SK-N-SH (cell line): ENCODE measurements at regions not wholly inside any gene's neighbourhood (a gene's known extent, or its start where the extent isn't known, plus 50 kb on each side); places are given as distances from the start of the nearest gene placed in this dataset.

Experiments used
- CTCF ChIP-seq: fragments of 200-600 bp; sonication (generic); IDR thresholded peaks from 2 replicates; pipeline ENCODE4 v1.6.1; 2017; ENCODE audit warnings: antibody characterized with exemption, mild to moderate bottlenecking, moderate library complexity
- EP300 ChIP-seq, 2 experiments: IDR thresholded peaks; 2 replicates each; pipeline versions ENCODE4 v1.4.0 to v1.6.1; 2012; ENCODE audit warnings: borderline replicate concordance in 1 of 2, low read depth in 1 of 2, low read length in 1 of 2
- GATA2 ChIP-seq: sonication (generic); formaldehyde crosslinking; IDR thresholded peaks from 2 replicates; pipeline ENCODE4 v1.5.0; 2020; ENCODE audit warnings: mild to moderate bottlenecking, missing genetic modification reagents
- RFX5 ChIP-seq: IDR thresholded peaks from 2 replicates; pipeline ENCODE4 v1.6.1; 2012; ENCODE audit warnings: mild to moderate bottlenecking, improper control_type of control experiment, low read length
- RXRA ChIP-seq: IDR thresholded peaks from 2 replicates; pipeline ENCODE4 v1.4.0; 2012; ENCODE audit warnings: low read depth, mild to moderate bottlenecking, borderline replicate concordance

GRCh38 chr12:102542816-102543440 lies 62.6 kb upstream of the IGF1 start:
- TF ChIP-seq RXRA (no peak), RFX5 (no peak), CTCF (no peak), EP300 (IDR thresholded peaks at IDR 0.05; ENCODE audit: borderline replicate concordance in 1 of 2, low read depth in 1 of 2, low read length in 1 of 2) (no peak), GATA2 (CRISPR knock-in tag) (no peak)
